OCI-LY7 (cell line): ENCODE measurements at regions not wholly inside any gene's neighbourhood (a gene's known extent, or its start where the extent isn't known, plus 50 kb on each side); places are given as distances from the start of the nearest gene placed in this dataset.

ENCODE experiments used
- EZH2phosphoT487 ChIP-seq: fragments of 200-600 bp; sonication (generic); IDR thresholded peaks from 2 replicates; pipeline ENCODE4 v1.6.1; 2018; ENCODE audit warnings: low read depth, borderline replicate concordance, mild to moderate bottlenecking, mixed run types, antibody characterized with exemption, low read length, moderate library complexity, mixed read lengths
- TF ChIP-seq, protein P1 (sequence below): fragments of 200-600 bp; sonication (generic); conservative IDR thresholded peaks from 2 replicates; pipeline ENCODE4 v1.5.1; 2014; ENCODE audit warnings: mild to moderate bottlenecking, antibody characterized with exemption, low read length, moderate library complexity, mixed read lengths

DNA sequence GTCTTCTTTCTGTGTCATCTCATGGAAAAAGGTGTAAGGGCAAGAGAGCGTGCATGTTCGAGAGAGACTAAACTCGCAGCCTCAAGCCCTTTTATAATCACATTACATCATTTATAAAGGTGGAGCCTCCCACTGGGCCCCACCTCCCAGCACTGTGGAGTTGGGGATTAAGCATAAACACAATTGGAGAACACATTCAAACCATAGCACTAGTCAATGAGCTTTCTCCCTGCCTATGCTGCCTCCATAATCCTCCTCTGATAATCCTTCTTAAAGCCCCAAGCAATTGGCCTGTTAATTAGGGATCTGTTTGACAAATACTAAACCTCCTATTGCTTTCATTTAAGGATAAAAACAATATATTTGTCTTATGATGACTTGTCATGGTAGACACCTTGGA is 99.6 kb downstream of the NMUR2 start:
- TF ChIP-seq, protein P1, sequence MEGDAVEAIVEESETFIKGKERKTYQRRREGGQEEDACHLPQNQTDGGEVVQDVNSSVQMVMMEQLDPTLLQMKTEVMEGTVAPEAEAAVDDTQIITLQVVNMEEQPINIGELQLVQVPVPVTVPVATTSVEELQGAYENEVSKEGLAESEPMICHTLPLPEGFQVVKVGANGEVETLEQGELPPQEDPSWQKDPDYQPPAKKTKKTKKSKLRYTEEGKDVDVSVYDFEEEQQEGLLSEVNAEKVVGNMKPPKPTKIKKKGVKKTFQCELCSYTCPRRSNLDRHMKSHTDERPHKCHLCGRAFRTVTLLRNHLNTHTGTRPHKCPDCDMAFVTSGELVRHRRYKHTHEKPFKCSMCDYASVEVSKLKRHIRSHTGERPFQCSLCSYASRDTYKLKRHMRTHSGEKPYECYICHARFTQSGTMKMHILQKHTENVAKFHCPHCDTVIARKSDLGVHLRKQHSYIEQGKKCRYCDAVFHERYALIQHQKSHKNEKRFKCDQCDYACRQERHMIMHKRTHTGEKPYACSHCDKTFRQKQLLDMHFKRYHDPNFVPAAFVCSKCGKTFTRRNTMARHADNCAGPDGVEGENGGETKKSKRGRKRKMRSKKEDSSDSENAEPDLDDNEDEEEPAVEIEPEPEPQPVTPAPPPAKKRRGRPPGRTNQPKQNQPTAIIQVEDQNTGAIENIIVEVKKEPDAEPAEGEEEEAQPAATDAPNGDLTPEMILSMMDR = no peak
- TF ChIP-seq EZH2phosphoT487 = no peak
